GOT3 (cell line): ENCODE measurements at regions not wholly inside any gene's neighbourhood (a gene's known extent, or its start where the extent isn't known, plus 50 kb on each side); places are given as distances from the start of the nearest gene placed in this dataset.
A peak's percentile ranks its signal among the peaks of the same experiment; 100 is the strongest.
"Not testable (repeated sequence)": the region's sequence is repeated elsewhere in the genome, so short reads cannot be mapped to it uniquely, and the experiment has no call there.

Source experiments
- DNase-seq: peaks from one replicate; lab custom pipeline; 2025; ENCODE audit warnings: mixed read lengths; lab: John Stamatoyannopoulos, UW

DNA sequence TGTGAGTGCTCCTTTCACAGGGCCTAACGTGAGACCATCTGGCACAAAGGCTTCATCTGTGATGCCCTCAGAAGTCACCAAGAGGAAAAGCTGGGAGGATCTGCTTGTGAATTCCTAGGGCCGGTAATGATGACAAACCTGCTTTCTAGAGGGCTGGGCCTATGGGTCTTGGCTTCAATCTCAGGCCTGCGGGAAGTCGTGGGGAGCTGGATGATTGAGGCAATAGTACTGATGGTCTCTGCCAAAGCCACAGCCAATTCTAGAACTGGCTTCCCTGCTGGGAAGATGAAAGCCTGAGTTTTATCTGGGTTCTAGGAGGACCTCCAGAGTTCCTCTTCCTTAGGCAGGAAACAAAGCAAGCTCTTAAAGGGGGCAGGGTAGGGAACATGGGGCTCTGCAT lies 102.7 kb downstream of the TMEM215 start:
- peak; percentile 6 for DNase-seq

DNA sequence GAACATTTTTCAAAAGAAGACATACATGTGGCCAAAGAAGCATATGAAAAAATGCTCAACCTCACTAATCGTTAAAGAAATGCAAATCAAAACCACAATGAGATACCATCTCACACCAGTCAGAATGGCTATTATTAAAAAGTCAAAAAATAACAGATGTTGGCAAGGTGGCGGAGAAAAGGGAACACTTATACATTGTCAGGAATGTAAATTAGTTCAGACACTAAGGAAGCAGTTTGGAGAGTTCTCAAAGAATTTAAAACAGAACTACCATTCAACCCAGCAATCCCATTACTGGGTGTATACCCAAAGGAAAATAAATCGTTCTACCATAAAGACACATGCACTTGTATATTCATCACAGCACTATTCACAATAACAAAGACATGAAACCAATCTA lies 106.9 kb downstream of the APTX start:
- not testable (repeated sequence) for DNase-seq

DNA sequence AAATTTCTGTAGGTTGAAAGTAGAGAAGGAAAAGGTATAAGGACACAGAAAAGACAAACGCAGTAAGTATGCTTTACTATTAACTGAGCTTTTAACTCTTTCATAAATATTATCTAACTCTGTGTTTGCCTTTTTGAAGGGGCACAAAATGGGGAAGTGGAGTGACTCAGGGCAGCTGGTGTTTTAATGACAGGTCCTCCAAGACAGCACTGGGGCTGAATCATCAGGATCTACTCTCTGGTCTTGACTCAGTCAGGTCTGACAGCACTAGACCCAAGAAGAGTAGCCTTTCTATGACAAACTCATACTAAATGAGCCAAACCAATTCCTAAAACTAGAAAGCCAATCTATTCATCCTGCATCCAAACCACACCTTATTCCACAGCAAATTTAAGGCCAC lies 102.2 kb downstream of the APTX start:
- no peak for DNase-seq

DNA sequence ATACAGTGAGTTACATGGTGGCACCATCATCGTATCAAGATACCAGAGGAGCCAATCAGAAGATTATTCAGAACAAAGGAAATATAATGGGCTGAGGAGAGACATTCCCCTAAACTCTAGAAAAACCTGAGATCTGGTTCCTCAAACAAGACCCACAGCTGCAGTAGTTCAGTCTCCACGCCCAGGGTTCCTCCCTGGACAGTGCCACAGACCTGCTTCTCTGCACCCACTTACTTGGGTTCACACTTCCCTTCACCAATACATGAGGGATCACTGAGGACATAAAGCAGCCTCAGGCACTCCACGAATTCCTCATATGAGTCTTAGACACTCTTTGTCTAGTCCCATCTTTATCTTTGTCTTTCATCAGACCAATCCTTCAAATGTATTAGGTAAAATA lies 101.7 kb downstream of the APTX start:
- no peak for DNase-seq

DNA sequence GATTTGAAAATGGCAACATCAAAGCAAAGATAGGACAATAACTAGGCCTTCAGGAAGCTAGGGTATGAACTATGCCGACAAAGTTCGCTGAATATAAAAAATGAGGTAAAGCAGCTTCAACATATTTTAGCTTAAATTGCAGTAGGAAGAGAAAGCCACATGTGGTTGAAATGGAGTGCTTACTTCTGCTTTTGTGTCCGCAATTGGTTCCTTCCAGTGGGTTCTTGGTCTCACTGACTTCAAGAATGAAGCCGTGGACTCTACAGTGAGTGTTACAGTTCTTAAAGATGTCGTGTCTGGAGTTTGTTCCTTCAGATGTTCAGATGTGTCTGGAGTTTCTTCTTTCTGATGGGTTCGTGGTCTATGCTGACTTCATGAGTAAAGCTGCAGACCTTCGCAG lies 95.2 kb downstream of the APTX start:
- DNase-seq, result no peak

DNA sequence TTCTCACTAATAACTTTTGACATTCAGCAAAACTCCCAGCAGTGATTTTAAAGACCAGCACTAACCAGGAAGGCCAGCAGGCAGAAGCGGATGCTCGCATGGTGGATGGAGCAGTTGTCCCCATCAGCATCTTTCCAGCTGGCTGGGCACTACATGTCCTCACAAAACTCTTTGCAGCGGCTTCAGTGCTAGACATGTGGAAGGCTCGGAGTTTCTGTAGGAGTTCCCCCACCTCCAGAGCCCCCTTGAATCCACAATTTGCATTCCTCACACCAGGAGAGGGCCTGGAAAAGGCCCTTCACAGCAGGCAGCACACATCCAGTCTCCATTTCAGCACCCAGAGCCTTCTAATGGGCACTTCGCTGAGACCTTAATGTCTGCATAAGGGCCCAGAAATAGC lies 85.6 kb downstream of the APTX start:
- no peak for DNase-seq

DNA sequence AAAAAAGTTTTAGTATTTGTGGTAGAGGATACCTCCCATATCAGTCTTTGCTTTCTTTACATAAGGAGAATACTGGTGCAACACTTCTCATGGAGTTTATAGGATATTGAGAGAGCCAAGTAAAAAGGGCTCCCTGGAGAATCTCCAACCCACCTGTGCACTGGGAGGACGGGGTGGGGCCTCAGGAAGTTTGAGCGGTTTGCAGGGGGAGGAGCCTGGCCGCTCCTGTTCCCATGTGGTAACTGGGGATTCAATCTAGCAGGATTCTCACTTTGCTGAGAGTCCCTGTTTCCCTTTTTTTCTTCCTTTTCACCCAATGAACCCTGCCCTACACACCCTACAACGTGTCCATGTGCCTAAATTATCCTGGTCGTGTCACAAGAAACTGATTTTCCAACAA lies 82.8 kb downstream of the APTX start:
- DNase-seq, result no peak
